GM04503 (cell line): ENCODE measurements at regions not wholly inside any gene's neighbourhood (a gene's known extent, or its start where the extent isn't known, plus 50 kb on each side); places are given as distances from the start of the nearest gene placed in this dataset.

Source experiments
- DNase-seq: peaks from one replicate; pipeline ENCODE4 v3.0.0-alpha.2; 2012; ENCODE audit warnings: low read depth

- DNase-seq = no peak
Observed at GRCh38 chr10:113219446-113219845, 269.4 kb downstream of the TCF7L2 start.

- no peak for DNase-seq
Observed at GRCh38 chr10:113221756-113222168, 271.7 kb downstream of the TCF7L2 start.

- no peak for DNase-seq
Observed at GRCh38 chr10:113222207-113222606, 272.2 kb downstream of the TCF7L2 start.

- no peak for DNase-seq
Observed at GRCh38 chr10:113225364-113225763, 275.3 kb downstream of the TCF7L2 start.

- no peak for DNase-seq
Observed at GRCh38 chr10:113225903-113226302, 275.9 kb downstream of the TCF7L2 start.

GRCh38 chr10:113226399-113226798, 276.4 kb downstream of the TCF7L2 start:
- no peak for DNase-seq

GRCh38 chr10:113226831-113227445, 276.9 kb downstream of the TCF7L2 start:
- no peak for DNase-seq

GRCh38 chr10:113228530-113228929, 278.5 kb downstream of the TCF7L2 start:
- DNase-seq = peak; percentile 73

- DNase-seq = no peak
Observed at GRCh38 chr10:113230011-113230610, 280.1 kb downstream of the TCF7L2 start.

- no peak for DNase-seq
Observed at GRCh38 chr10:113232928-113233511, 283.0 kb downstream of the TCF7L2 start.

GRCh38 chr10:113234481-113234880, 284.4 kb downstream of the TCF7L2 start:
- DNase-seq = no peak

GRCh38 chr10:113235508-113235907, 285.5 kb downstream of the TCF7L2 start:
- no peak for DNase-seq

- no peak for DNase-seq
Observed at GRCh38 chr10:113236998-113237397, 287.0 kb downstream of the TCF7L2 start.

GRCh38 chr10:113239566-113240350, 289.7 kb downstream of the TCF7L2 start:
- no peak for DNase-seq

GRCh38 chr10:113240736-113241135, 290.7 kb downstream of the TCF7L2 start:
- DNase-seq = no peak

- no peak for DNase-seq
Observed at GRCh38 chr10:113241599-113242360, 291.7 kb downstream of the TCF7L2 start.

GRCh38 chr10:113243311-113243710, 293.3 kb downstream of the TCF7L2 start:
- no peak for DNase-seq

- no peak for DNase-seq
Observed at GRCh38 chr10:113244750-113245149, 294.7 kb downstream of the TCF7L2 start.

- no peak for DNase-seq
Observed at GRCh38 chr10:113245286-113245685, 295.2 kb downstream of the TCF7L2 start.

GRCh38 chr10:113247050-113247449, 297.0 kb downstream of the TCF7L2 start:
- no peak for DNase-seq

GRCh38 chr10:113252650-113253618, 299.9 kb upstream of the HABP2 start:
- DNase-seq = no peak
